ENCODE measurements at regions not wholly inside any gene's neighbourhood (a gene's known extent, or its start where the extent isn't known, plus 50 kb on each side); places are given as distances from the start of the nearest gene placed in this dataset.

GRCh38 chr10:9222917-9223316, 1168.4 kb downstream of the GATA3 start:
- Histone ChIP-seq H3K56ac (ENCODE audit: extremely low read depth, insufficient read depth, low read length) (no peak overlapping the region), H2AK9ac (replicated peaks; ENCODE audit: low read depth, low read length, poor library complexity) (no peak overlapping the region), H3K14ac (replicated peaks; ENCODE audit: low read depth, low read length) (no peak overlapping the region), H2BK20ac (ENCODE audit: low read depth, low read length) (no peak overlapping the region), H2BK15ac (ENCODE audit: low read depth, low read length) (no peak overlapping the region), H3K4me2 (ENCODE audit: low read depth, low read length) (no peak overlapping the region), H2AFZ (replicated peaks; ENCODE audit: low read length, poor library complexity) (no peak overlapping the region), H2AK5ac (ENCODE audit: low read depth, low read length) (no peak overlapping the region), H4K20me1 (ENCODE audit: insufficient read depth, low read length) (no peaks in the 10 kb centered on the region), H4K8ac (ENCODE audit: low read depth in 2 of 2, low read length in 2 of 2) (no peak overlapping the region), H4K5ac (ENCODE audit: low read depth, low read length) (no peak overlapping the region), H3K36me3 (ENCODE audit: control insufficient read depth, insufficient read depth, low read length) (no peaks in the 10 kb centered on the region), H2BK5ac (ENCODE audit: low read depth, low read length, poor library complexity, severe bottlenecking) (no peak overlapping the region), H4K91ac (ENCODE audit: insufficient read depth, low read depth, low read length) (no peak overlapping the region), H3K4me3 (ENCODE audit: insufficient read depth, low read depth, low read length) (no peak overlapping the region), H3K27me3 (ENCODE audit: control insufficient read depth, insufficient read depth, low read length) (no peaks in the 10 kb centered on the region; the same call in 1 of the 2 replicates), H3K23ac (ENCODE audit: low read depth, low read length) (no peak overlapping the region), H3K9me1 (ENCODE audit: insufficient read depth, low read length) (no peaks in the 10 kb centered on the region), H3K18ac (ENCODE audit: low read depth, low read length) (no peak overlapping the region), H3K9me3 (ENCODE audit: control insufficient read depth, insufficient read depth, low read length) (no peaks in the 10 kb centered on the region), H3K4me1 (ENCODE audit: control insufficient read depth, insufficient read depth, low read length) (no peaks in the 10 kb centered on the region), H3K27ac (ENCODE audit: insufficient read depth, low read length) (no peak overlapping the region), H3K4ac (ENCODE audit: low read depth, low read length) (no peak overlapping the region), H3K79me1 (ENCODE audit: low read depth in 1 of 2, low read length in 2 of 2) (no peaks in the 10 kb centered on the region), H3K9ac (ENCODE audit: low read depth, low read length) (no peak overlapping the region), H2BK120ac (ENCODE audit: low read depth, low read length) (no peak overlapping the region)
- TF ChIP-seq MAZ (IDR thresholded peaks at IDR 0.05; ENCODE audit: borderline replicate concordance, low read depth, low read length) = no peak
- no peak for TF ChIP-seq RAD21 (IDR thresholded peaks at IDR 0.05; ENCODE audit: low read length)
- no peak for TF ChIP-seq CHD1 (IDR thresholded peaks at IDR 0.05; ENCODE audit: low read depth, low read length)
- no TSS peak for BruUV-seq (replicated peaks)
- ChIA-PET POLR2A (ENCODE audit: unreplicated experiment) (no interaction called here), CTCF (interaction anchor here (0.6 kb wide), 1 partner anchor 13 kb away, joined by 3 read pairs; no protein-coding TSS in a partner anchor)
- ATAC-seq (ENCODE audit: low read depth) (no peak), DNase-seq (no peak)
- WGBS, 2 experiments (ENCODE audit: extremely low coverage in 2 of 2, insufficient read length in 1 of 2) = no CpG with 5 or more reads among the region's 3 CpGs
- intact Hi-C loops (cut with micrococcal nuclease) = no loop called here
- in situ Hi-C loops (cut with MboI; ENCODE audit: low sequenced_read_pairs) = no loop called here
- dilution Hi-C loops (cut with HindIII; ENCODE audit: low sequenced_read_pairs, unreplicated experiment) = no loop called here

Measured in IMR-90 (cell line).